KBM-7 (cell line): ENCODE measurements at regions not wholly inside any gene's neighbourhood (a gene's known extent, or its start where the extent isn't known, plus 50 kb on each side); places are given as distances from the start of the nearest gene placed in this dataset.

ENCODE experiments used
- DNase-seq: peaks from one replicate; pipeline ENCODE4 v3.0.0-alpha.2; 2015
- in situ Hi-C: fragments of 300-500 bp; cut with MboI; formaldehyde crosslinking; loops from 2 replicates; pipeline ENCODE4 v1.14.3; 2020; ENCODE audit warnings: low sequenced_read_pairs, low pct_unique_long_range_greater_than_20kb, mixed read lengths

DNA sequence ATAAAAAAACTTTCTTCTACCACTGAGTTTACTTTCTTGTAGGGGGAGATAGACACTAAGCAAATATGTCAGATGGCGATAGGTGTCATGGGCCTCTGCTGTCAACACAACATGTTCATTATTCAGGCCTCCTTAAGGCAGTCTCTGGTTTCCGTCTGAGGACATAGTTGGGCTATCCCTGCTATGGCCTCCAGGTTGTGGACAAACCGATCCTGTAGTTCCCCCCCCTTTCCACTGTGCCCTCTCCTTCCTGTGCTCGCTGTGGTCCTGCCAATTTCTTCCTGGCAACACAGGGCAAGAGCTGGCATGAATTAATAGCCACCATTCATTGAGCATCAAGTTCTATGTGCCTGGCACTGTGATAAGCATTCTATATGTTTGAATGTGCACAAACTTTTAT, 81.0 kb upstream of the HS3ST2 start:
- no peak for DNase-seq
- in situ Hi-C loops: no loop called here

DNA sequence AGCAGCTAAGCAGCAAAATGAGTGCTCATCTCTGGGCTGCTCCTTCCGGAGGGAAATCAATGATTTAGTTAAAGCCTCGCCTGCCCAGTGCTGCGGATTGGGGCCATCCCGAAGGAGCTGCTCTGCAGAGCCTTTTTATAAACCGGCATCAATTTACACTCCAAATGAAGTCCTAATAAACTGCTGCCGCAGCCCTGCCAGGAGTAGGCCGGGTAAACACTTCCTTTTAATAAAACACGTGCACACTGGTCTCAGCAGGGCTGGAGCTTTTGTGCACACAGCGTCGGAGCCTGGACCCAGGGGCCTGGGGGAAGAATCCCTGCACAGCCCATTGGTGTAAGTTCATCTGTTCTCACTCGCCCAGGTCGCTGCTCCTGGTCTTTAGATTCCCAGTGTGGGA, 79.6 kb upstream of the HS3ST2 start:
- in situ Hi-C loops: no loop called here
- DNase-seq: no peak

DNA sequence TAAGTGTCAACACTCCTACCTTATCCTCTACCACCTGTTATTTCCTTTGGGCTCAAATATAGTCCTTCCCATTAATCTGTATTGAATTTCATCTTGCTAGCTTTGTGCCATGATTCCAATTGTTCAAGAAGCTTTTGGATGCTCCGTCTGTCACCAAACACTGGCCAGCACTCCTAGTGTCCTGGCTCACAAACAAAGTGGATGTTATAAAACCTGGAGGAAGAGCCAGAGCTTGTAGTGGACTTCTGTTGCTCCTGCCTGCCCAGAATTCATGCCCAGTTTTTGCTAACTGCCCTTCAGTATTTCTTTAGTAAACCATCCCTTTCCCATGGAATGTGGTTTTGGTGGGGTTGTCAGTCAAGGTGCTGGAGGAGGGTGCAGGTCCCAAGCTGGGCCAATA, 77.2 kb upstream of the HS3ST2 start:
- no peak for DNase-seq
- in situ Hi-C loops: no loop called here

DNA sequence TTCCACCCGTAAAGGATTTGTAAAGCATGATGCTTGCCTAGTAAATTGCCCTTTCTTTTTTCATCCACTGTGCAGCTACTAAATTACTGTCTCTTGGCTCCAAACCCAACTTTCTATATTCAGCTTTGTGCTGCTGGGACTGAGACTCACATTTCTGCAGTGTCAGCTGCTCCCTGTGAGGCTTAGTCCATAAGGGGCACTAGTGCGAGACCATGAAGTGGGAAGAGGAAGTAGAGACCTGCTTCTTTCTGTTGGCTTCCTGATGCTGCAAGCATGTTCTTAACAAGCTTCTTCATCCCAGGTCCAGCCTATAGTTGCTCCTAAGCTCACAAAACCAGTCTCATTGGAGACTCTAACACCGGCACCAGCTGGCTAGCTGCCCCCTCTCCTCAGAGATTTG, 74.9 kb upstream of the HS3ST2 start:
- in situ Hi-C loops: no loop called here
- DNase-seq: peak; percentile 25

DNA sequence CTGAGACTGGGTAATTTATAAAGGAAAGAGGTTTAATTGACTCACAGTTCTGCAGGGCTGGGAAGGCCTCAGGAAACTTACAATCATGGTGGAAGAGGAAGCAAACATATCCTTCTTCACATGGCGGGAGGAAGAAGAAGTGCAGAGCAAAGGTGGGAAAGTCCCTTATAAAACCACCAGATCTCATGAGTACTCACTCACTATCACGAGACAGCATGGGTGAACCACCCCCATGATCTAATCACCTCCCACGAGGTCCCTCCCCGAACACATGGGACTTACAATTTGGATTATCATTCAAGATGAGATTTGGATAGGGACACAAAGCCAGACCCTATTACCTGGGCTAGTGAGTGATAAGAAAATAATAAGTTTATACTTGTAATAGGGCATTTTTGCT, 70.6 kb upstream of the HS3ST2 start:
- peak; percentile 5 for DNase-seq
- in situ Hi-C loops: no loop called here

DNA sequence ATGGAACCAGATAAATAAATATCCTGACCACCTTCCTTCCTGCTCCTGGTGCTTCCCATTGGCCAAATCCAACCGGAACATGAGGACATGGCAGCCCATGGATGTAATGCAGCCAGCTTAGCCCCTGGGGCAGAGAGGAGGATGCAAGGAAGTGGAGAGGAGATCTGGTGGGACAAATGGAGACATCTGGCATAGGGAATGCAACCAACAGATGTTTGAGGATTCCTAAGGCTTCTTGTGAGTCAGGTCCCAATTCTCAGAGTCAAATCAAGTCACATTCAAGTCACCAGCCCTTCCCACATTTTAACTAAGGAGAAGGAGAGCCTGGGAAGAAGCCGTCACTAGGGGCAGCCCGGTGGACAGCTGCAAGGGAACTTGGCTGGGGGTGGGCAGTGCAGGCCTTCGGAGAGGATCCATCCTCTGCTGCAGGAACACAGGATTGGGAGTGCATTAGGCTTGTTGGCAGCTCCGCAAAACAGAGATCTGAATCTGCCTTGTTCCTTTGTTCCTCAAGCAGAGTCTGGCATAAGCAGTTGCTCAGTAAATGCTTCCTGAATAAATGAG, 62.8 kb upstream of the HS3ST2 start:
- in situ Hi-C loops: no loop called here

DNA sequence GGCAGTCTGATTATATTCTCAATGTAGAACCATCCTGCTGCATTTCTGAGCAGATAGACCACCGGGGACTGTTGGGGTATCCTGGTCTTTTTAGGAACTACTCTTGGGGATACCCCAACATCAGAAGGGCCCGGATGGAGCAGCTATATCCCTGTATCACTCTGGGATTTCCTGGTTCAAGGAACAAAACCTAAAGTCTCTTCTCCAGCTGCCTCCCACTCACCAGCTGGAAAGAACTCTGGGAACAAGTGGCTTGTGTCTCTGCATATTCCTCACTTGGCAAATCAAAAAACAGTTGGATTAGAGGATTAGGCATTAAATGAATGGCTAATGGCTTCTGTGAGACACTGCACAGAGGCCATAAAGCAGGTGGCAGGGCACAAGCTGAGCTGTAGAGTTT, 62.3 kb upstream of the HS3ST2 start:
- in situ Hi-C loops: no loop called here
- no peak for DNase-seq

More for the DNA sequence above, 62.8 kb upstream of the HS3ST2 start:
- no peak for DNase-seq

DNA sequence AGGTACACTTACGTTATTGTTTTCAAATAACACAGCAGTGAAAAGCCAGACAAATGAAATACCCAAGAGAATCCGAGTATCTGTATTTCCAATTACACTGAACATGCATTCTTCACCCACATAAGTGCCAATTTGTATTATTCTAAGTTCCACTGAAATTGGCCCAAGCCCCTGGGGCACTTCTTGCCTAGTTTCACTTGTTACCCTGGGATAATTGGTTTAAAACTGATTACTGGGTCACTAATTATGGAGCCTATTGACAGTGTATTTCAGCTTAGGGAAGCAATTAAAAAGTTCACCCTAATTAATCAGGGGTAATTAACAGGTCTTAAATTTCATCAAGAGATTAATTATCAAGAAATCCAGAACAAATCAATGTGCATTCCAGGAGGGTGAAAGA, 60.5 kb upstream of the HS3ST2 start:
- in situ Hi-C loops: no loop called here
- DNase-seq: no peak

DNA sequence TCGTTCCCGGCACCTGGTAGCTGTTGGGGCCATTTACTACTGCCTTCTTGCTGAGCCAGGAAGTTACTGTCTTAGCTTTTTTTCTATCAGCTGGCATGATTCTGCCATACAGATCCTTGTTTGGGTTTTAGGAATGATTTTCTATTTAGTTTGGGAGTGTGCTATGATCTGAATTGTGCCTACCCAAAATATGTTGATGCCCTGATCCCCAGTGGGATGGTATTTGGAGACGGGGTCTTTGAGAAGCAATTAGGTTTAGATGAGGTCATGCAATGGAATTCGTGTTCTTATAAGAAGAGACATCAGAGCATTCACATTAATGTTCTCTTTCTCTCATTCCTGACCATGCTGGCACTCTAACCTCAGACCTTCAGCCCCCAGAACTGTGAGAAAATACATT, 59.4 kb upstream of the HS3ST2 start:
- DNase-seq: no peak
- in situ Hi-C loops: no loop called here

DNA sequence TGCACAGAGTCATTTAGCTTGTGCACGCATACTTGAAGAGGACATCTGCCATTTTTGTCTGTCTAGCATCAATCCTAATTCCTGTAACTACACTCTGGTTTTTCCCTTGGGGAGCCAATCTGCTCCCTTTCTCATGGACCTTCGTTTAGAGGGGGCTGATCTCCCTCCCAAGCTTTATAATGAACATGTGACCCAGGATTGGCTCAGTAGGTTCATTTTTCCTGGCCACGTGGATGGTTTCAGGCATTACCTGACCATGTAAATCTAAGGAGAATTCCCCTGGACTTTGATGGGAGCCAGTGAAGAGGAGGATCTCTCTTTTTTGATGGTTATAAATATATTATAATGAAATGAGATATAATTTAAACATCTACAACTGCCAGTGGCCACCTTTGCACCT, 56.8 kb upstream of the HS3ST2 start:
- in situ Hi-C loops: no loop called here
- no peak for DNase-seq

DNA sequence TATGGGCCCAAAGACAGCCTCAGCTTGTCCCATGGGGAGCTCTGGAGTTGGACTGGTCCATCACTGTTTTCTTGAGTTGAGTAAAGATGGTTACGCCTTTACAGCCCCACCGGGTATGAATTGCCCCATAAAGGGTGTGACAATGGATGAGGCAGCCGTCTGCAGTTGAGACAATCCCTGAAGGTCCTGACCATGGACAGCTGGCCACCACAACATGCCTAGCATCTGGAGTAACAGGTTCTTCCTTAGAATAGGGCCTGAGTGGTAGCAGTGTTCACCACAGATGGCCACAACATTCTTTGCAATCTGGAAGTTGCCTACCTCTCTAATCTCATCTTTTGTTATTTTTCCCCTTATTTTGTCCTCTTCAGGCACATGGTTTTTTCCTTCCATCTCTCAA, 51.5 kb upstream of the HS3ST2 start:
- no peak for DNase-seq
- in situ Hi-C loops: no loop called here

DNA sequence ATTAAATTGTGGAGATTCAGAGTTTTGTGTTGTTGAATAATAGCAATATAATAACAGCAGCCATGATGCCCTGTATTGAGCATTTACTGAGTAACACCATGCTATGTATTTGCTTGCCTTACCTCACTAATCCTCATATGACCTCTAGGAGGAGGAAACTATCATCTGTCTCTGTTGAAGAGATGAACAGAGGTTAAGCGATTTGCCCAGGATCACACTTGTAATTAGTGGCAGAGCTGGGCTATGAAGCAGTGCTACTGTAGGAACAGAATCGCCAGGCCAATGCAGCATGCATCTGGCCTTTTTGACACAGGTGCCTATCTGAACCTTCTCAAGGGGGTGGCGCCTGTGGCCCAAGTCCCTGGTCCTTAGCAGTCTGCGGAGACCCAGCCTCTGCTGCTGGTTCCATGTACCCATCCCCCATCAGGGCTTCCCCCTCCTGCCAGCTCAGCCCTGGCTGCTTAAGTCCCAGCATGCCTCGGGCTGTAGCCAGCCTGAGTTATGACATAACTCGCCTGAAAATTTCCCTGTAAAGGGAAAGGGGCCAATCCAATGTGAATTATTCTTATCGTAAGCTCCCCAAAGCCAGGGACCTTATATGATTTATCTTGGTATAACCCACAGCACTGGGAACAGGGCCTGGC, 50.4 kb upstream of the HS3ST2 start:
- in situ Hi-C loops: no loop called here
- DNase-seq: no peak
